Erythroblast (primary cell): ENCODE measurements at regions not wholly inside any gene's neighbourhood (a gene's known extent, or its start where the extent isn't known, plus 50 kb on each side); places are given as distances from the start of the nearest gene placed in this dataset.

Source experiments
- DNase-seq, 2 experiments: peaks; one replicate each; lab custom pipeline; 2025; lab: John Stamatoyannopoulos, UW
- GATA1 ChIP-seq: IDR thresholded peaks from 2 replicates; pipeline ENCODE4 v1.6.1; 2011; ENCODE audit warnings: low read depth, mild to moderate bottlenecking, control low read depth, low read length, moderate library complexity
- POLR2A ChIP-seq: IDR thresholded peaks from 2 replicates; pipeline ENCODE4 v1.6.1; 2011; ENCODE audit warnings: mild to moderate bottlenecking, low read length

GRCh38 chrX:39840581-39841093 lies 257.1 kb downstream of the BCOR start:
- DNase-seq = no peak
- TF ChIP-seq POLR2A (no peak), GATA1 (no peak)

GRCh38 chrX:39841604-39842003 lies 256.2 kb downstream of the BCOR start:
- DNase-seq = no peak
- TF ChIP-seq GATA1 (no peak), POLR2A (no peak)

- TF ChIP-seq GATA1 (no peak), POLR2A (no peak)
Measured at GRCh38 chrX:39842281-39842973, 255.3 kb downstream of the BCOR start.

GRCh38 chrX:39843318-39843717 lies 254.4 kb downstream of the BCOR start:
- DNase-seq = no peak
- no peak for TF ChIP-seq POLR2A
- TF ChIP-seq GATA1 = no peak

More at GRCh38 chrX:39842281-39842973, 255.3 kb downstream of the BCOR start:
- no peak for DNase-seq

GRCh38 chrX:39845233-39845632 lies 252.5 kb downstream of the BCOR start:
- no peak for TF ChIP-seq POLR2A
- no peak for TF ChIP-seq GATA1
- DNase-seq = no peak

- TF ChIP-seq GATA1 (no peak), POLR2A (no peak)
- no peak for DNase-seq
Measured at GRCh38 chrX:39846460-39846859, 251.3 kb downstream of the BCOR start.

GRCh38 chrX:39848243-39848642 lies 249.5 kb downstream of the BCOR start:
- no peak for TF ChIP-seq GATA1
- no peak for TF ChIP-seq POLR2A
- no peak for DNase-seq

- TF ChIP-seq GATA1 (no peak), POLR2A (no peak)
- DNase-seq = no peak
Measured at GRCh38 chrX:39848900-39849299, 248.9 kb downstream of the BCOR start.

- TF ChIP-seq GATA1 (no peak), POLR2A (no peak)
- DNase-seq = no peak
Measured at GRCh38 chrX:39850209-39850608, 247.5 kb downstream of the BCOR start.

GRCh38 chrX:39850630-39851152 lies 247.1 kb downstream of the BCOR start:
- DNase-seq = no peak
- TF ChIP-seq POLR2A (no peak), GATA1 (no peak)

GRCh38 chrX:39851745-39852455 lies 245.9 kb downstream of the BCOR start:
- TF ChIP-seq GATA1 (no peak), POLR2A (no peak)

GRCh38 chrX:39852491-39852890 lies 245.3 kb downstream of the BCOR start:
- DNase-seq = no peak
- TF ChIP-seq POLR2A (no peak), GATA1 (no peak)

More at GRCh38 chrX:39851745-39852455, 245.9 kb downstream of the BCOR start:
- DNase-seq = no peak

GRCh38 chrX:39853417-39854030 lies 244.2 kb downstream of the BCOR start:
- no peak for DNase-seq
- TF ChIP-seq POLR2A (no peak), GATA1 (no peak)
